GM12878 (cell line): ENCODE measurements at regions not wholly inside any gene's neighbourhood (a gene's known extent, or its start where the extent isn't known, plus 50 kb on each side); places are given as distances from the start of the nearest gene placed in this dataset.

Experiments used
- ATF2 ChIP-seq: IDR thresholded peaks from 2 replicates; pipeline ENCODE4 v1.6.1; 2012; ENCODE audit warnings: low read length, inconsistent platforms
- CHD1 ChIP-seq: IDR thresholded peaks from 2 replicates; pipeline ENCODE4 v1.6.1; 2012; ENCODE audit warnings: low read depth, low read length, improper control_type of control experiment
- DPF2 ChIP-seq: fragments of 450-650 bp; IDR thresholded peaks from 2 replicates; pipeline ENCODE4 v1.6.1; 2017; ENCODE audit warnings: mild to moderate bottlenecking
- EP300 ChIP-seq, 2 experiments: fragments of 150-350 bp in 1 of 2; IDR thresholded peaks; 2 replicates each; pipeline ENCODE4 v1.6.1; 2011 to 2012; ENCODE audit warnings: low read depth in 2 of 2, low read length in 2 of 2, borderline replicate concordance in 1 of 2, improper control_type of control experiment in 1 of 2, inconsistent platforms in 1 of 2; ENCODE audit not compliant: control insufficient read depth in 1 of 2
- IKZF1 ChIP-seq: fragments of 450-650 bp; conservative IDR thresholded peaks from 2 replicates; pipeline ENCODE4 v1.6.1; 2017; ENCODE audit warnings: antibody characterized with exemption, mild to moderate bottlenecking
- IKZF2 ChIP-seq, 2 experiments: fragments of 450-650 bp; IDR thresholded peaks; 2 replicates each; pipeline ENCODE4 v1.6.1; 2017; ENCODE audit warnings: mild to moderate bottlenecking in 2 of 2, moderate library complexity in 2 of 2
- JUNB ChIP-seq: IDR thresholded peaks from 2 replicates; pipeline ENCODE4 v1.6.1; 2016; ENCODE audit warnings: antibody characterized with exemption, mild to moderate bottlenecking
- MXI1 ChIP-seq: fragments of 150-350 bp; IDR thresholded peaks from 2 replicates; pipeline ENCODE4 v1.6.1; 2011; ENCODE audit warnings: low read depth, mild to moderate bottlenecking, inconsistent platforms, low read length, improper control_type of control experiment
- POU2F2 ChIP-seq: IDR thresholded peaks from 3 replicates; pipeline ENCODE4 v1.6.1; 2011; ENCODE audit warnings: low read depth, mild to moderate bottlenecking, low read length, borderline replicate concordance
- RAD51 ChIP-seq: fragments of 450-650 bp; IDR thresholded peaks from 2 replicates; pipeline ENCODE4 v1.6.1; 2016; ENCODE audit warnings: moderate library complexity, mild to moderate bottlenecking, inconsistent platforms
- RUNX3 ChIP-seq: IDR thresholded peaks from 2 replicates; pipeline ENCODE4 v1.6.1; 2012; ENCODE audit warnings: low read length, inconsistent platforms
- SKIL ChIP-seq: fragments of 450-650 bp; IDR thresholded peaks from 2 replicates; pipeline ENCODE4 v1.6.1; 2017; ENCODE audit warnings: mild to moderate bottlenecking, low read depth, inconsistent platforms; ENCODE audit not compliant: poor library complexity, severe bottlenecking
- SPI1 ChIP-seq: IDR thresholded peaks from 2 replicates; pipeline ENCODE4 v1.6.1; 2011; ENCODE audit warnings: low read depth, mild to moderate bottlenecking, low read length, moderate library complexity, borderline replicate concordance; ENCODE audit not compliant: insufficient read depth
- ZNF592 ChIP-seq: fragments of 450-650 bp; IDR thresholded peaks from 2 replicates; pipeline ENCODE4 v1.6.1; 2017; ENCODE audit warnings: mild to moderate bottlenecking, moderate library complexity
- ZNF687 ChIP-seq: fragments of 450-650 bp; IDR thresholded peaks from 2 replicates; pipeline ENCODE4 v1.6.1; 2017; ENCODE audit warnings: mild to moderate bottlenecking, moderate library complexity

GRCh38 chr7:130943336-130943901 is 209.4 kb upstream of the KLF14 start (continued):
- TF ChIP-seq ZNF592 (0 out of 2 replicates have a peak, but pooled peaks have one; percentile 46), IKZF2 (IDR thresholded peaks at IDR 0.05) (peak; percentile 71 to 78; a peak in 3 of 4 replicates), RAD51 (peak; percentile 79), SPI1 (peak; percentile 72; the same call in 1 of the 2 replicates), EP300 (IDR thresholded peaks at IDR 0.05; ENCODE audit: borderline replicate concordance in 1 of 2, control insufficient read depth in 1 of 2, low read depth in 2 of 2, low read length in 2 of 2) (peak in 1 of 2 experiments; percentile 43; a peak in 2 of 4 replicates), MXI1 (no peak), SKIL (peak; percentile 34), RUNX3 (peak; percentile 14; the same call in 1 of the 2 replicates), JUNB (peak; percentile 21; the same call in 1 of the 2 replicates), CHD1 (no peak), DPF2 (peak; percentile 61; the same call in 1 of the 2 replicates), ZNF687 (peak; percentile 65), ATF2 (0 out of 2 replicates have a peak, but pooled peaks have one; percentile 3), IKZF1 (peak; percentile 65; the same call in 1 of the 2 replicates), POU2F2 (peak; percentile 31; the same call in 1 of the 3 replicates)
